ENCODE measurements at regions not wholly inside any gene's neighbourhood (a gene's known extent, or its start where the extent isn't known, plus 50 kb on each side); places are given as distances from the start of the nearest gene placed in this dataset.

DNA sequence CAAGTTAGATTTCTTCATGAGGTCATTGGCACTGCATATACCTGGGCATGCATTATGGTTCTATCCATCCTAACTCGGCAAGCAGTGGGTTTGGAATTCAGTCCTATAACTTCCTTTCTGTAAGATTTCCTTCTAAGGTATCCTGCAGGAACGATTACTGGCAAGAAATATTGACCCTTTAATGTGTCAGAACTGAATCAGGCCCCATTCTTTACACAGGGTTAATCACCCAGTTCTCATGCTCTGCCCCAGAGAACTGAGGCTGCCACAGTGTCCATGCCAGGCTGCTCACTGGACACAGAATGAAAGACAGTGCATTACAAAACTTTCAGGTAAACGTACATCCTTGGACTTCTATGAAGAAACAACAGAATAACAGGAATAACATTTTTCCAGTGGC is 108.9 kb downstream of the RPL22L1 start:
- in situ Hi-C loops (cut with HindIII; ENCODE audit: low pct_unique_long_range_greater_than_20kb, low sequenced_read_pairs): no loop called here

DNA sequence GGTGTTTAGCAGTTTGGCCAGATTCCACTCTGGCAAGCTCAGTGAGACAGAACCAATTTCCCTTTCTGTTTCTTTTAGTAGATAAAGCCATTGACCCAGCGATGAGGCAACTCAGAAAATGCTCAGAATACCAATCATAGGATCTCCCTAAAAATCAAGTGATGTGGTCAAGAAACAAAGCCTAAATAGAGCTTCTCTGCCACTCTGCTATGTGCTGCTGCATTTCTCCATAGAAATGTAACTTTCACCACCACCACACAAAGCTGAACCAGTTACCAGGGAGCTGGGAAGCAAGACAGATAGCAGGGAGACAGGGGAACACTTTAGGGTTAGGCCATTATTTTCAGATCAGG is 109.8 kb downstream of the RPL22L1 start:
- H3K4me3 ChIP-seq (ENCODE audit: low read depth in 2 of 2, low read length in 2 of 2): no peak overlapping the region
- peak; percentile 13; the same call in 1 of the 2 replicates for ATAC-seq
- POLR2A ChIA-PET: no interaction called here
- intact Hi-C loops (cut with micrococcal nuclease; ENCODE audit: unreplicated experiment) (no loop called here), in situ Hi-C loops (cut with HindIII; ENCODE audit: low pct_unique_long_range_greater_than_20kb, low sequenced_read_pairs) (no loop called here)
- H3K27ac ChIP-seq (ENCODE audit: low read length): peak overlapping the region; percentile 32; the same call in 1 of the 2 replicates
- H3K36me3 ChIP-seq (ENCODE audit: control insufficient read depth, insufficient read depth, low read length): no peaks in the 10 kb centered on the region
- CTCF ChIA-PET: no interaction called here
- BruUV-seq (replicated peaks): no TSS peak
- H3K9me3 ChIP-seq (ENCODE audit: control insufficient read depth, insufficient read depth, low read depth, low read length): no peaks in the 10 kb centered on the region
- H3K4me1 ChIP-seq (ENCODE audit: control insufficient read depth, insufficient read depth, low read length): no peaks in the 10 kb centered on the region; the same call in 1 of the 2 replicates
- DNase-seq (ENCODE audit: low read depth, low spot score): no peak
- H3K27me3 ChIP-seq (ENCODE audit: control insufficient read depth, insufficient read depth, low read length): no peaks in the 10 kb centered on the region
- TF ChIP-seq, protein P1, sequence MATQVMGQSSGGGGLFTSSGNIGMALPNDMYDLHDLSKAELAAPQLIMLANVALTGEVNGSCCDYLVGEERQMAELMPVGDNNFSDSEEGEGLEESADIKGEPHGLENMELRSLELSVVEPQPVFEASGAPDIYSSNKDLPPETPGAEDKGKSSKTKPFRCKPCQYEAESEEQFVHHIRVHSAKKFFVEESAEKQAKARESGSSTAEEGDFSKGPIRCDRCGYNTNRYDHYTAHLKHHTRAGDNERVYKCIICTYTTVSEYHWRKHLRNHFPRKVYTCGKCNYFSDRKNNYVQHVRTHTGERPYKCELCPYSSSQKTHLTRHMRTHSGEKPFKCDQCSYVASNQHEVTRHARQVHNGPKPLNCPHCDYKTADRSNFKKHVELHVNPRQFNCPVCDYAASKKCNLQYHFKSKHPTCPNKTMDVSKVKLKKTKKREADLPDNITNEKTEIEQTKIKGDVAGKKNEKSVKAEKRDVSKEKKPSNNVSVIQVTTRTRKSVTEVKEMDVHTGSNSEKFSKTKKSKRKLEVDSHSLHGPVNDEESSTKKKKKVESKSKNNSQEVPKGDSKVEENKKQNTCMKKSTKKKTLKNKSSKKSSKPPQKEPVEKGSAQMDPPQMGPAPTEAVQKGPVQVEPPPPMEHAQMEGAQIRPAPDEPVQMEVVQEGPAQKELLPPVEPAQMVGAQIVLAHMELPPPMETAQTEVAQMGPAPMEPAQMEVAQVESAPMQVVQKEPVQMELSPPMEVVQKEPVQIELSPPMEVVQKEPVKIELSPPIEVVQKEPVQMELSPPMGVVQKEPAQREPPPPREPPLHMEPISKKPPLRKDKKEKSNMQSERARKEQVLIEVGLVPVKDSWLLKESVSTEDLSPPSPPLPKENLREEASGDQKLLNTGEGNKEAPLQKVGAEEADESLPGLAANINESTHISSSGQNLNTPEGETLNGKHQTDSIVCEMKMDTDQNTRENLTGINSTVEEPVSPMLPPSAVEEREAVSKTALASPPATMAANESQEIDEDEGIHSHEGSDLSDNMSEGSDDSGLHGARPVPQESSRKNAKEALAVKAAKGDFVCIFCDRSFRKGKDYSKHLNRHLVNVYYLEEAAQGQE (IDR thresholded peaks at IDR 0.05; ENCODE audit: insufficient read depth in 1 of 2, low read depth in 2 of 2, low read length in 1 of 2): no peak
- TF ChIP-seq POLR2AphosphoS5 (IDR thresholded peaks at IDR 0.05; ENCODE audit: low read depth, low read length) (no peak), SIN3A (IDR thresholded peaks at IDR 0.05; ENCODE audit: borderline replicate concordance, insufficient read depth, low read depth, low read length) (no peak), TCF7L2 (IDR thresholded peaks at IDR 0.05; ENCODE audit: low read depth, low read length) (no peak)
- TF ChIP-seq, protein P2, sequence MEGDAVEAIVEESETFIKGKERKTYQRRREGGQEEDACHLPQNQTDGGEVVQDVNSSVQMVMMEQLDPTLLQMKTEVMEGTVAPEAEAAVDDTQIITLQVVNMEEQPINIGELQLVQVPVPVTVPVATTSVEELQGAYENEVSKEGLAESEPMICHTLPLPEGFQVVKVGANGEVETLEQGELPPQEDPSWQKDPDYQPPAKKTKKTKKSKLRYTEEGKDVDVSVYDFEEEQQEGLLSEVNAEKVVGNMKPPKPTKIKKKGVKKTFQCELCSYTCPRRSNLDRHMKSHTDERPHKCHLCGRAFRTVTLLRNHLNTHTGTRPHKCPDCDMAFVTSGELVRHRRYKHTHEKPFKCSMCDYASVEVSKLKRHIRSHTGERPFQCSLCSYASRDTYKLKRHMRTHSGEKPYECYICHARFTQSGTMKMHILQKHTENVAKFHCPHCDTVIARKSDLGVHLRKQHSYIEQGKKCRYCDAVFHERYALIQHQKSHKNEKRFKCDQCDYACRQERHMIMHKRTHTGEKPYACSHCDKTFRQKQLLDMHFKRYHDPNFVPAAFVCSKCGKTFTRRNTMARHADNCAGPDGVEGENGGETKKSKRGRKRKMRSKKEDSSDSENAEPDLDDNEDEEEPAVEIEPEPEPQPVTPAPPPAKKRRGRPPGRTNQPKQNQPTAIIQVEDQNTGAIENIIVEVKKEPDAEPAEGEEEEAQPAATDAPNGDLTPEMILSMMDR (IDR thresholded peaks at IDR 0.05): no peak

More for the DNA sequence above, 108.9 kb downstream of the RPL22L1 start:
- Histone ChIP-seq H3K4me1 (ENCODE audit: control insufficient read depth, insufficient read depth, low read length) (peaks cover 7% of the 10 kb centered on the region; the same call in 1 of the 2 replicates), H3K9me3 (ENCODE audit: control insufficient read depth, insufficient read depth, low read depth, low read length) (no peaks in the 10 kb centered on the region), H3K27ac (ENCODE audit: low read length) (no peak overlapping the region; the same call in 1 of the 2 replicates), H3K27me3 (ENCODE audit: control insufficient read depth, insufficient read depth, low read length) (no peaks in the 10 kb centered on the region), H3K36me3 (ENCODE audit: control insufficient read depth, insufficient read depth, low read length) (no peaks in the 10 kb centered on the region), H3K4me3 (ENCODE audit: low read depth in 2 of 2, low read length in 2 of 2) (no peak overlapping the region)
- intact Hi-C loops (cut with micrococcal nuclease; ENCODE audit: unreplicated experiment): no loop called here
- no peak for TF ChIP-seq SIN3A (IDR thresholded peaks at IDR 0.05; ENCODE audit: borderline replicate concordance, insufficient read depth, low read depth, low read length)
- no peak for TF ChIP-seq POLR2AphosphoS5 (IDR thresholded peaks at IDR 0.05; ENCODE audit: low read depth, low read length)
- TF ChIP-seq TCF7L2 (IDR thresholded peaks at IDR 0.05; ENCODE audit: low read depth, low read length): no peak
- TF ChIP-seq, protein P2 (IDR thresholded peaks at IDR 0.05): no peak
- TF ChIP-seq, protein P1 (IDR thresholded peaks at IDR 0.05; ENCODE audit: insufficient read depth in 1 of 2, low read depth in 2 of 2, low read length in 1 of 2): no peak
- ChIA-PET POLR2A (no interaction called here), CTCF (no interaction called here)
- DNase-seq (ENCODE audit: low read depth, low spot score): peak; percentile 76
- no peak for ATAC-seq
- BruUV-seq (replicated peaks): no TSS peak

All from Panc1 (cell line).